ENCODE measurements at regions not wholly inside any gene's neighbourhood (a gene's known extent, or its start where the extent isn't known, plus 50 kb on each side); places are given as distances from the start of the nearest gene placed in this dataset.

GRCh38 chr4:110306303-110306702 lies 107.9 kb upstream of the ELOVL6 start:
- ATAC-seq (no peak), DNase-seq (no peak)
- ChIA-PET POLR2A (interaction anchor here (0.7 kb wide), 1 partner anchor 87 kb away, joined by 3 read pairs; no protein-coding TSS in a partner anchor), CTCF (interaction anchor here (1.1 to 3.1 kb wide), 4 partner anchors 10 to 257 kb away, joined by 3 to 12 read pairs (median 4); no protein-coding TSS in a partner anchor)
- Mint-ChIP-seq H3K4me3 (no peak overlapping the region), H3K36me3 (ENCODE audit: low read depth) (no peaks in the 10 kb centered on the region), H3K27me3 (peaks cover 15% of the 10 kb centered on the region), H3K9me3 (no peaks in the 10 kb centered on the region), H3K27ac (no peak overlapping the region), H3K4me1 (ENCODE audit: low read depth) (no peaks in the 10 kb centered on the region)
- intact Hi-C loops (cut with micrococcal nuclease): no loop called here
- TF ChIP-seq CTCF (IDR thresholded peaks at IDR 0.05): no peak

- Mint-ChIP-seq H3K27me3 (peaks cover 15% of the 10 kb centered on the region), H3K36me3 (ENCODE audit: low read depth) (no peaks in the 10 kb centered on the region), H3K4me1 (ENCODE audit: low read depth) (no peaks in the 10 kb centered on the region), H3K27ac (no peak overlapping the region), H3K4me3 (no peak overlapping the region), H3K9me3 (no peaks in the 10 kb centered on the region)
- no peak for DNase-seq
- ChIA-PET POLR2A (no interaction called here), CTCF (interaction anchor here (3.1 kb wide), 1 partner anchor 10 kb away, joined by 12 read pairs; no protein-coding TSS in a partner anchor)
- intact Hi-C loops (cut with micrococcal nuclease): no loop called here
- TF ChIP-seq CTCF (IDR thresholded peaks at IDR 0.05): no peak
- ATAC-seq: no peak
These were observed 107.0 kb upstream of the ELOVL6 start for GRCh38 chr4:110305455-110305854.

GRCh38 chr4:110296892-110297291 lies 98.5 kb upstream of the ELOVL6 start:
- DNase-seq (no peak), ATAC-seq (peak; percentile 88)
- ChIA-PET CTCF (interaction anchor here (0.9 to 2.2 kb wide), 3 partner anchors 9 to 14 kb away, joined by 3 to 8 read pairs (median 4); no protein-coding TSS in a partner anchor), POLR2A (interaction anchor here (0.6 kb wide), 1 partner anchor 325 kb away, joined by 3 read pairs; no protein-coding TSS in a partner anchor)
- no peak overlapping the region for H3K4me3 Mint-ChIP-seq
- H3K9me3 Mint-ChIP-seq: no peaks in the 10 kb centered on the region
- peaks cover 31% of the 10 kb centered on the region for H3K27me3 Mint-ChIP-seq
- H3K36me3 Mint-ChIP-seq (ENCODE audit: low read depth): no peaks in the 10 kb centered on the region
- H3K4me1 Mint-ChIP-seq (ENCODE audit: low read depth): peaks cover 22% of the 10 kb centered on the region
- no peak overlapping the region for H3K27ac Mint-ChIP-seq
- TF ChIP-seq CTCF (IDR thresholded peaks at IDR 0.05): no peak
- intact Hi-C loops (cut with micrococcal nuclease): no loop called here

- intact Hi-C loops (cut with micrococcal nuclease): no loop called here
- Mint-ChIP-seq H3K27me3 (peaks cover 39% of the 10 kb centered on the region), H3K27ac (no peak overlapping the region), H3K4me1 (ENCODE audit: low read depth) (peaks cover 22% of the 10 kb centered on the region), H3K36me3 (ENCODE audit: low read depth) (no peaks in the 10 kb centered on the region), H3K9me3 (no peaks in the 10 kb centered on the region), H3K4me3 (no peak overlapping the region)
- TF ChIP-seq CTCF (IDR thresholded peaks at IDR 0.05): no peak
- DNase-seq: no peak
- ChIA-PET CTCF (no interaction called here), POLR2A (no interaction called here)
- ATAC-seq: no peak
These were observed 95.8 kb upstream of the ELOVL6 start for GRCh38 chr4:110294165-110294564.

- POLR2A ChIA-PET: no interaction called here
- no peaks in the 10 kb centered on the region for H3K36me3 Mint-ChIP-seq (ENCODE audit: low read depth)
- peaks cover 40% of the 10 kb centered on the region for H3K27me3 Mint-ChIP-seq
- ATAC-seq: no peak
- no peak for DNase-seq
- peaks cover 22% of the 10 kb centered on the region for H3K4me1 Mint-ChIP-seq (ENCODE audit: low read depth)
- no peak overlapping the region for H3K4me3 Mint-ChIP-seq
- no peak for TF ChIP-seq CTCF (IDR thresholded peaks at IDR 0.05)
- CTCF ChIA-PET: no interaction called here
- intact Hi-C loops (cut with micrococcal nuclease): no loop called here
- no peaks in the 10 kb centered on the region for H3K9me3 Mint-ChIP-seq
- no peak overlapping the region for H3K27ac Mint-ChIP-seq
These were observed 94.8 kb upstream of the ELOVL6 start for GRCh38 chr4:110292994-110293744.
